ENCODE measurements at regions not wholly inside any gene's neighbourhood (a gene's known extent, or its start where the extent isn't known, plus 50 kb on each side); places are given as distances from the start of the nearest gene placed in this dataset.
"Not testable (repeated sequence)": the region's sequence is repeated elsewhere in the genome, so short reads cannot be mapped to it uniquely, and the experiment has no call there.

DNA sequence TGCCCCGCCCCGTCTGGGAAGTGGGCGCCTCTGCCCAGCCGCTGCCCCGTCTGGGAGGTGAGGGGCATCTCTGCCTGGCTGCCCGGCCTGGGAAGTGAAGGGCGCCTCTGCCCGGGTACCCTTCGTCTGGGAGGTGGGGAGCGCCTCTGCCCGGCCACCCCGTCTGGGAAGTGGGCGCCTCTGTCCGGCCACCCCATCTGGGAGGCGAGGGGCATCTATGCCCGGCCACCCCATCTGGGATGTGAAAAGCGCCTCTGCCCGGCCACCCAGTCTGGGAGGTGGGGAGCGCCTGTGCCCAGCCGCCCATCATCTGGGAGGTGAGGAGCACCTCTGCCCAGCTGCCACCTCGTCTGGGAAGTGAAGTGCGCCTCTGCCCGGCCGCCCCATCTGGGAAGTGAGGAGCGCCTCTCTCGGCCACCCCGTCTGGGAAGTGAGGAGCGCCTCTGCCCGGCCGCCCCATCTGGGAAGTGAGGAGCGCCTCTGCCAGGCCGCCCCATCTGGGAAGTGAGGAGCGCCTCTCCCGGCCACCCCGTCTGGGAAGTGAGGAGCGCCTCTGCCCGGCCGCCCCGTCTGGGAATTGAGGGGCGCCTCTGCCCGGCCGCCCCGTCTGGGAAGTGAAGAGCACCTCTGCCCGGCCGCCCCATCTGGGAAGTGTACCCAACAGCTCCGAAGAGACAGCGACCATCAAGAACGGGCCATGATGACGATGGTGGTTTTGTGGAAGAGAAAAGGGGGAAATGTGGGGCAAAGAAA lies 58.3 kb upstream of the PARP8 start:
- TF ChIP-seq, protein P1, sequence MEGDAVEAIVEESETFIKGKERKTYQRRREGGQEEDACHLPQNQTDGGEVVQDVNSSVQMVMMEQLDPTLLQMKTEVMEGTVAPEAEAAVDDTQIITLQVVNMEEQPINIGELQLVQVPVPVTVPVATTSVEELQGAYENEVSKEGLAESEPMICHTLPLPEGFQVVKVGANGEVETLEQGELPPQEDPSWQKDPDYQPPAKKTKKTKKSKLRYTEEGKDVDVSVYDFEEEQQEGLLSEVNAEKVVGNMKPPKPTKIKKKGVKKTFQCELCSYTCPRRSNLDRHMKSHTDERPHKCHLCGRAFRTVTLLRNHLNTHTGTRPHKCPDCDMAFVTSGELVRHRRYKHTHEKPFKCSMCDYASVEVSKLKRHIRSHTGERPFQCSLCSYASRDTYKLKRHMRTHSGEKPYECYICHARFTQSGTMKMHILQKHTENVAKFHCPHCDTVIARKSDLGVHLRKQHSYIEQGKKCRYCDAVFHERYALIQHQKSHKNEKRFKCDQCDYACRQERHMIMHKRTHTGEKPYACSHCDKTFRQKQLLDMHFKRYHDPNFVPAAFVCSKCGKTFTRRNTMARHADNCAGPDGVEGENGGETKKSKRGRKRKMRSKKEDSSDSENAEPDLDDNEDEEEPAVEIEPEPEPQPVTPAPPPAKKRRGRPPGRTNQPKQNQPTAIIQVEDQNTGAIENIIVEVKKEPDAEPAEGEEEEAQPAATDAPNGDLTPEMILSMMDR (IDR thresholded peaks at IDR 0.05 in 8 of 11, conservative IDR thresholded peaks at IDR 0.05 in 3 of 11) = not testable (repeated sequence)
- TF ChIP-seq POLR2AphosphoS5 (IDR thresholded peaks at IDR 0.05) = not testable (repeated sequence)

All from spleen (tissue), 7 donors.